ENCODE measurements at regions not wholly inside any gene's neighbourhood (a gene's known extent, or its start where the extent isn't known, plus 50 kb on each side); places are given as distances from the start of the nearest gene placed in this dataset.

GRCh38 chr5:147080391-147080790 lies 154.4 kb upstream of the STK32A start:
- Histone ChIP-seq H3K36me3 (ENCODE audit: control insufficient read depth, insufficient read depth, low read length) (no peaks in the 10 kb centered on the region), H3K27me3 (replicated peaks; ENCODE audit: control insufficient read depth, insufficient read depth, low read length) (no peaks in the 10 kb centered on the region), H3K4me3 (replicated peaks; ENCODE audit: low read depth, low read length) (no peak overlapping the region)
- no peak for TF ChIP-seq CTCF (IDR thresholded peaks at IDR 0.05; ENCODE audit: insufficient read depth, low read length, poor library complexity, severe bottlenecking)
- DNase-seq (ENCODE audit: extremely low read depth, insufficient read length): no peak

GRCh38 chr5:147081311-147081764 lies 153.5 kb upstream of the STK32A start:
- no peak for DNase-seq (ENCODE audit: extremely low read depth, insufficient read length)
- no peak for TF ChIP-seq CTCF (IDR thresholded peaks at IDR 0.05; ENCODE audit: insufficient read depth, low read length, poor library complexity, severe bottlenecking)
- Histone ChIP-seq H3K4me3 (replicated peaks; ENCODE audit: low read depth, low read length) (no peak overlapping the region), H3K36me3 (ENCODE audit: control insufficient read depth, insufficient read depth, low read length) (no peaks in the 10 kb centered on the region), H3K27me3 (replicated peaks; ENCODE audit: control insufficient read depth, insufficient read depth, low read length) (no peaks in the 10 kb centered on the region)

- DNase-seq (ENCODE audit: extremely low read depth, insufficient read length): no peak
- no peak for TF ChIP-seq CTCF (IDR thresholded peaks at IDR 0.05; ENCODE audit: insufficient read depth, low read length, poor library complexity, severe bottlenecking)
- H3K4me3 ChIP-seq (replicated peaks; ENCODE audit: low read depth, low read length): no peak overlapping the region
- H3K27me3 ChIP-seq (replicated peaks; ENCODE audit: control insufficient read depth, insufficient read depth, low read length): no peaks in the 10 kb centered on the region
- no peaks in the 10 kb centered on the region for H3K36me3 ChIP-seq (ENCODE audit: control insufficient read depth, insufficient read depth, low read length)
These were observed 150.1 kb upstream of the STK32A start for GRCh38 chr5:147084702-147085101.

GRCh38 chr5:147085409-147085808 lies 149.4 kb upstream of the STK32A start:
- TF ChIP-seq CTCF (IDR thresholded peaks at IDR 0.05; ENCODE audit: insufficient read depth, low read length, poor library complexity, severe bottlenecking): no peak
- no peak for DNase-seq (ENCODE audit: extremely low read depth, insufficient read length)
- Histone ChIP-seq H3K36me3 (ENCODE audit: control insufficient read depth, insufficient read depth, low read length) (no peaks in the 10 kb centered on the region), H3K4me3 (replicated peaks; ENCODE audit: low read depth, low read length) (no peak overlapping the region), H3K27me3 (replicated peaks; ENCODE audit: control insufficient read depth, insufficient read depth, low read length) (no peaks in the 10 kb centered on the region)

GRCh38 chr5:147092044-147092443 lies 142.8 kb upstream of the STK32A start:
- no peak for DNase-seq (ENCODE audit: extremely low read depth, insufficient read length)
- H3K4me3 ChIP-seq (replicated peaks; ENCODE audit: low read depth, low read length): no peak overlapping the region
- TF ChIP-seq CTCF (IDR thresholded peaks at IDR 0.05; ENCODE audit: insufficient read depth, low read length, poor library complexity, severe bottlenecking): no peak

GRCh38 chr5:147093138-147093537 lies 141.7 kb upstream of the STK32A start:
- no peak for DNase-seq (ENCODE audit: extremely low read depth, insufficient read length)
- no peak for TF ChIP-seq CTCF (IDR thresholded peaks at IDR 0.05; ENCODE audit: insufficient read depth, low read length, poor library complexity, severe bottlenecking)
- Histone ChIP-seq H3K27me3 (replicated peaks; ENCODE audit: control insufficient read depth, insufficient read depth, low read length) (no peaks in the 10 kb centered on the region), H3K4me3 (replicated peaks; ENCODE audit: low read depth, low read length) (no peak overlapping the region), H3K36me3 (ENCODE audit: control insufficient read depth, insufficient read depth, low read length) (no peaks in the 10 kb centered on the region)

More at GRCh38 chr5:147092044-147092443, 142.8 kb upstream of the STK32A start:
- no peaks in the 10 kb centered on the region for H3K36me3 ChIP-seq (ENCODE audit: control insufficient read depth, insufficient read depth, low read length)
- no peaks in the 10 kb centered on the region for H3K27me3 ChIP-seq (replicated peaks; ENCODE audit: control insufficient read depth, insufficient read depth, low read length)

All from GM06990 (cell line).